ENCODE measurements at regions not wholly inside any gene's neighbourhood (a gene's known extent, or its start where the extent isn't known, plus 50 kb on each side); places are given as distances from the start of the nearest gene placed in this dataset.
A peak's percentile ranks its signal among the peaks of the same experiment; 100 is the strongest.

- 57% methylated on average over 2 of the region's 2 CpGs for WGBS (ENCODE audit: low lambda C conversion rate, missing lambda C conversion rate)
- no peak overlapping the region for H2AFZ ChIP-seq
- no peak overlapping the region for H3K4me2 ChIP-seq
- H3K4me1 ChIP-seq (ENCODE audit: insufficient read depth) = no peaks in the 10 kb centered on the region
- no peaks in the 10 kb centered on the region for H4K20me1 ChIP-seq (ENCODE audit: insufficient read depth, poor library complexity, severe bottlenecking)
- no peaks in the 10 kb centered on the region for H3K36me3 ChIP-seq (replicated peaks; ENCODE audit: insufficient read depth, low read depth)
- H3K9me2 ChIP-seq (replicated peaks; ENCODE audit: insufficient read depth) = no peaks in the 10 kb centered on the region
- no peaks in the 10 kb centered on the region for H3K79me2 ChIP-seq
- H3K9me3 ChIP-seq (ENCODE audit: low read depth) = no peaks in the 10 kb centered on the region
- H3K27ac ChIP-seq = no peak overlapping the region
- no peak overlapping the region for H3K4me3 ChIP-seq
- TF ChIP-seq EZH2 (IDR thresholded peaks at IDR 0.05; ENCODE audit: borderline replicate concordance) (no peak), CTCF (IDR thresholded peaks at IDR 0.05; ENCODE audit: poor library complexity) (no peak), EZH2phosphoT487 (IDR thresholded peaks at IDR 0.05; ENCODE audit: low read depth, severe bottlenecking, unreplicated experiment) (no peak)
- DNase-seq (ENCODE audit: low spot score) = no peak
- H3K27me3 ChIP-seq = no peaks in the 10 kb centered on the region
These were observed 89.0 kb downstream of the GEMIN8 start for GRCh38 chrX:13940671-13941070.

- Histone ChIP-seq H3K36me3 (replicated peaks; ENCODE audit: insufficient read depth, low read depth) (no peaks in the 10 kb centered on the region), H3K9me3 (ENCODE audit: low read depth) (no peaks in the 10 kb centered on the region), H3K4me2 (no peak overlapping the region), H3K27me3 (no peaks in the 10 kb centered on the region), H3K79me2 (no peaks in the 10 kb centered on the region), H4K20me1 (ENCODE audit: insufficient read depth, poor library complexity, severe bottlenecking) (no peaks in the 10 kb centered on the region), H3K27ac (no peak overlapping the region), H2AFZ (no peak overlapping the region), H3K4me3 (no peak overlapping the region), H3K9me2 (replicated peaks; ENCODE audit: insufficient read depth) (no peaks in the 10 kb centered on the region), H3K4me1 (ENCODE audit: insufficient read depth) (no peaks in the 10 kb centered on the region)
- whole genome bisulfite sequencing (ENCODE audit: low lambda C conversion rate, missing lambda C conversion rate) = 54% methylated on average over 6 of the region's 6 CpGs
- DNase-seq (ENCODE audit: low spot score) = no peak
- no peak for TF ChIP-seq CTCF (IDR thresholded peaks at IDR 0.05; ENCODE audit: poor library complexity)
- no peak for TF ChIP-seq EZH2phosphoT487 (IDR thresholded peaks at IDR 0.05; ENCODE audit: low read depth, severe bottlenecking, unreplicated experiment)
- no peak for TF ChIP-seq EZH2 (IDR thresholded peaks at IDR 0.05; ENCODE audit: borderline replicate concordance)
These were observed 89.7 kb downstream of the GEMIN8 start for GRCh38 chrX:13939741-13940597.

GRCh38 chrX:13938829-13939530, 90.7 kb downstream of the GEMIN8 start:
- Histone ChIP-seq H2AFZ (no peak overlapping the region), H4K20me1 (ENCODE audit: insufficient read depth, poor library complexity, severe bottlenecking) (no peaks in the 10 kb centered on the region), H3K79me2 (no peaks in the 10 kb centered on the region), H3K9me2 (replicated peaks; ENCODE audit: insufficient read depth) (no peaks in the 10 kb centered on the region), H3K27me3 (no peaks in the 10 kb centered on the region), H3K4me1 (ENCODE audit: insufficient read depth) (no peaks in the 10 kb centered on the region), H3K9me3 (ENCODE audit: low read depth) (no peaks in the 10 kb centered on the region), H3K4me2 (peak overlapping the region; percentile 90), H3K36me3 (replicated peaks; ENCODE audit: insufficient read depth, low read depth) (no peaks in the 10 kb centered on the region), H3K27ac (no peak overlapping the region), H3K4me3 (peak overlapping the region; percentile 42)
- WGBS (ENCODE audit: low lambda C conversion rate, missing lambda C conversion rate) = 45% methylated on average over 16 of the region's 29 CpGs
- no peak for TF ChIP-seq EZH2 (IDR thresholded peaks at IDR 0.05; ENCODE audit: borderline replicate concordance)
- no peak for TF ChIP-seq CTCF (IDR thresholded peaks at IDR 0.05; ENCODE audit: poor library complexity)
- TF ChIP-seq EZH2phosphoT487 (IDR thresholded peaks at IDR 0.05; ENCODE audit: low read depth, severe bottlenecking, unreplicated experiment) = no peak
- DNase-seq (ENCODE audit: low spot score) = no peak

Data from hepatocyte (in vitro differentiated cells).